Suprapubic skin (tissue), 3 donors: ENCODE measurements at regions not wholly inside any gene's neighbourhood (a gene's known extent, or its start where the extent isn't known, plus 50 kb on each side); places are given as distances from the start of the nearest gene placed in this dataset.

Experiments used
- CTCF ChIP-seq, 2 donors: fragments of 200-600 bp in 1 of 2; fragments of 450-650 bp in 1 of 2; sonication (generic) in 1 of 2; IDR thresholded peaks; one replicate each; pipeline ENCODE4 v1.5.1; 2016 to 2019; ENCODE audit warnings: antibody characterized with exemption in 2 of 2, mild to moderate bottlenecking in 1 of 2, moderate library complexity in 1 of 2
- EP300 ChIP-seq: sonication (generic); formaldehyde crosslinking; IDR thresholded peaks from one replicate; pipeline ENCODE4 v1.6.1; 2017; ENCODE audit warnings: antibody characterized with exemption

DNA sequence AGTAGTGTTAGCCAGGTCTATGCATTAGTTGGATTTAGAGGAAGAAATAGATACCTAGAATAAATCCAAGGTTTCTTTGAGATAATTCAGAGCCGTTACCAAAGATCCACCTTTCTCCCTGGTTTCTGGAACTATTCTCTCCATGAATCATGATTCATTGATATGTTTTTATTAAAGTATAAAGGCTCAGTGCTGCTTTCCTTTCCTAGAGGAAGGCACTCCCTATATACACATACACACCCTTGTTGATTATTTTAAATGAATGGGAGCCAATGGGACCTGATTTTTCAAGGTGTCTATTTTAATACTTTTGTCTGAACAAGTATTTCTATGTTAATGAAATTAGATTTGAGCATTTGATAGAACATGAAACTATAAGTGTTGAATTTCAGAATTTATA lies 146.8 kb upstream of the SPRY1 start:
- TF ChIP-seq EP300 (no peak), CTCF (IDR thresholded peaks at IDR 0.05) (no peak)
